A673 (cell line): ENCODE measurements at regions not wholly inside any gene's neighbourhood (a gene's known extent, or its start where the extent isn't known, plus 50 kb on each side); places are given as distances from the start of the nearest gene placed in this dataset.

Source experiments
- CTCF ChIP-seq: fragments of 300-800, 200-600 bp; sonication (generic); conservative IDR thresholded peaks from 2 replicates; pipeline ENCODE4 v1.5.1; 2017; ENCODE audit warnings: low read depth, mild to moderate bottlenecking, antibody characterized with exemption, low read length, moderate library complexity, mixed read lengths
- EZH2 ChIP-seq: fragments of 200-600 bp; sonication (generic); IDR thresholded peaks from 2 replicates; pipeline ENCODE4 v1.6.1; 2017; ENCODE audit warnings: borderline replicate concordance, low read depth, mild to moderate bottlenecking, mixed read lengths, antibody characterized with exemption, low read length; ENCODE audit not compliant: poor library complexity, severe bottlenecking

GRCh38 chr12:58283553-58283952 lies 342.2 kb downstream of the ATP23 start:
- TF ChIP-seq CTCF (no peak), EZH2 (no peak)
